ENCODE measurements at regions not wholly inside any gene's neighbourhood (a gene's known extent, or its start where the extent isn't known, plus 50 kb on each side); places are given as distances from the start of the nearest gene placed in this dataset.

- no peak for TF ChIP-seq GATAD2B (conservative IDR thresholded peaks at IDR 0.05; ENCODE audit: low read depth)
- no peak for TF ChIP-seq ZNF274 (IDR thresholded peaks at IDR 0.05; ENCODE audit: insufficient read depth, insufficient read length)
- TF ChIP-seq MXI1 (IDR thresholded peaks at IDR 0.05; ENCODE audit: low read depth, low read length): no peak
- TF ChIP-seq YY1 (IDR thresholded peaks at IDR 0.05; ENCODE audit: low read depth, low read length): no peak
- TF ChIP-seq NFYB (IDR thresholded peaks at IDR 0.05; ENCODE audit: insufficient read depth, low read depth, low read length): no peak
- TF ChIP-seq POLR2A (IDR thresholded peaks at IDR 0.05; ENCODE audit: low read depth, low read length): no peak
- no peak for TF ChIP-seq CEBPB (IDR thresholded peaks at IDR 0.05; ENCODE audit: borderline replicate concordance in 1 of 2, low read depth in 2 of 2, low read length in 2 of 2)
- 0 out of 6 replicates have a peak, but pooled peaks of 1 of the 3 experiments have one; percentile 1 for TF ChIP-seq CTCF (IDR thresholded peaks at IDR 0.05 in 2 of 3, conservative IDR thresholded peaks at IDR 0.05 in 1 of 3; ENCODE audit: control insufficient read depth in 2 of 3, extremely low read depth in 1 of 3, insufficient read depth in 1 of 3, low read depth in 3 of 3, low read length in 3 of 3)
- TF ChIP-seq POLR2AphosphoS5 (IDR thresholded peaks at IDR 0.05; ENCODE audit: low read length): no peak
- no peak for TF ChIP-seq JUNB (IDR thresholded peaks at IDR 0.05)
- no peak for TF ChIP-seq CEBPZ (IDR thresholded peaks at IDR 0.05; ENCODE audit: low read depth, low read length)
- no peak for TF ChIP-seq SIN3A (IDR thresholded peaks at IDR 0.05; ENCODE audit: low read depth, low read length)
Measured at GRCh38 chr2:49619804-49620203, 465.5 kb upstream of the FSHR start.
